NCI-H2107 treated with DMSO at 0.1 percent for 48 hours (cell line): ENCODE measurements at regions not wholly inside any gene's neighbourhood (a gene's known extent, or its start where the extent isn't known, plus 50 kb on each side); places are given as distances from the start of the nearest gene placed in this dataset.

Source experiments
- DNase-seq: peaks from one replicate; lab custom pipeline; 2025; ENCODE audit not compliant: unreplicated experiment; lab: John Stamatoyannopoulos, UW

DNA sequence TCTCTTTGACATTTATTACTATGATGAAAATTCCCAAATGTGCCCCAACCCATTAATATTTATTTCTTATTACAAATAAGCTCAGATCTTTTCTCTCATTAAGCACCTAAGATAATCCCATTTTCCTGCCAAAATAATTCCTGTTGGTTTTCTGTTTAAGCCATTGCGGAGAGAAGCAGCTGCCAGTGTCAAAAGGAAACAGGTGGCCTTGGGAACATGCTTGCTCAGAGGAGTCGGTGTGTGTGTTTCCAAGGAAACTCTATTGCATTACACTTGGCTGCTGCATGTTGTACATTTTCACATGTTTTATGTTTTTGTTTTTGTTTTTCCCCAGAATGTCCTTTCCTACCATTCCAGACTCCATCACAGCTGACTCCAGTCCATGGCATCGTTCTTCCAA, 56.4 kb downstream of the CD24 start:
- DNase-seq, result peak; percentile 16

DNA sequence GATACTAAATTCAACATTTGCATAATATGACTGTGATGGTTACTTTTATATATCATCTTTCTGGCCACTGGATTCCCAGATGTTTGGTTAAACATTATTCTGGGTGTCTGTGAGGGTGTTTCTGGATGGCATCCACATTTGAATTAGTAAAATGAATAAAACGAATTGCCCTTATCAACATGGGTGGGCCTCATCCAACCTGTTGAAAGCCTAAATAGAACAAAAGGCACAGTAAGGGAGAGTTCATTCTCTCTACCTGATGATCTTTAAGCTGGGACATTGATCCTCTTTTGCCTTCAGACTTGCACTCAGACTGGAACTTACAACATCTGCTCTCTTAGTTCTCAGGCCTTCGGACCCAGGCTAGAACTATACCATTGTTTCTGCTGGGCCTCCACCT, 57.6 kb downstream of the CD24 start:
- DNase-seq, result no peak

DNA sequence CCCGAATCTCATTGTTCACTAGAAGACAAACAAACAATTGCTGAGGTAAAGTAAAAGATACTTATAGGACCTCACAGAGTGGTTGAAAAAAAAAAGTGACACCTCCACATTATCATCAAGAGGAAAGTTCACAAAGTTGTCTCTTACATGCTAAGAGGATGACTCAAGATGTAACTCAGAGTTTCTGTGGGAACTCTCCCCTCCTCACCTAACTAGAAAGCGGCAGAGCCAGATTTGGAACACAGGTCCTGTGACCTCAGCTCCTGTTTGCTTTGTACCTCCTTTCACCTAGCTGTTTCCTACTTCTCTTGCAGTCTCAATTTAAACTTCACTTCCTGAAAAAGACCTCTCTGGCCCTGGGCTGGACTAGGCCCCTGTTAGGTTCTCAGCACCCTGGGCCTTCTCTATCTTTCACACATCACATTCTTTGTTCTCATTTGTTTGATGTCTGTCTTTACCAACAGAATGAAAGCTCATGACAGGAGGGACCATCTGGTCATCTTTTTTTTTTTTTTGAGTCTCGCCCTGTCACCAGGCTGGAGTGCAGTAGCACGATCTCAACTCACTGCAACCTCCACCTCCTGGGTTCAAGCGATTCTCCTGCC, 60.8 kb downstream of the CD24 start:
- peak; percentile 32 for DNase-seq

DNA sequence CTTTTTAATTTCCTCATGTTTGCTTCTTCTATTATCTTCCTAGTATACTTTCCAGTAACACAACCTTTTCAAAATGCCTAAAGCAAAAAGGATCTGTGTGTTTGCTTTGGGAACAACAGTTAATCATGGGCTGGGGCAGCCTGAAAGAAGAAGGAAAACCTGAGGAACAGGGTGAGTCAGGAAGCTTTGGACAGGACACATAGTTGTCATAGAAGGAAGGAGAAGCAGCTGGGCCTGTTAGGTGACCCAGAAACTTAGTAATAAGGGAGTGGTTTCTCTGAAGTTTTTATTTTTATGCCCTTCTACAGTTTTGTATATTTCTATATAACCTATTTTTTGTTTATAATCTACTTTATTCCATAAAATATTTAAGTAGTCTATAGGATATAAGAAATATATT, 61.4 kb downstream of the CD24 start:
- no peak for DNase-seq

DNA sequence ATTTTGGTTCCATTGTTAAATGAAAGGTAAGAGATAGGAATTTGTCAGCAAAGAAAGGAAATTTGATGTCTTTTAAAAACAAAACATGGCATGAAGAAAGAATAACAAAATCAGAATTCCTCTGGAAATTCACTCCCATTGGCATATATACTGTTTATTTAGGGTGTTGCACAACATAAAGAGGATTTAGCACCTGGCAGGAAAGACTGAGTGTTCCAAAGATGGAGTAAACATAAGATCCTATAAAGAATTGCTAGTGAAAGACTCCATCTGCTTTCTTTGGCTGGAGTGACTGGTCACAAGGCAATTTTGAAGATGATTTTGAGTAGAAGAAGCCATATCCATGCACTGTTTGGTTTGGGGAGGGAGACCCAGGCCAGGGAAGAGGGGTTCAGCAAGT, 62.4 kb downstream of the CD24 start:
- no peak for DNase-seq

DNA sequence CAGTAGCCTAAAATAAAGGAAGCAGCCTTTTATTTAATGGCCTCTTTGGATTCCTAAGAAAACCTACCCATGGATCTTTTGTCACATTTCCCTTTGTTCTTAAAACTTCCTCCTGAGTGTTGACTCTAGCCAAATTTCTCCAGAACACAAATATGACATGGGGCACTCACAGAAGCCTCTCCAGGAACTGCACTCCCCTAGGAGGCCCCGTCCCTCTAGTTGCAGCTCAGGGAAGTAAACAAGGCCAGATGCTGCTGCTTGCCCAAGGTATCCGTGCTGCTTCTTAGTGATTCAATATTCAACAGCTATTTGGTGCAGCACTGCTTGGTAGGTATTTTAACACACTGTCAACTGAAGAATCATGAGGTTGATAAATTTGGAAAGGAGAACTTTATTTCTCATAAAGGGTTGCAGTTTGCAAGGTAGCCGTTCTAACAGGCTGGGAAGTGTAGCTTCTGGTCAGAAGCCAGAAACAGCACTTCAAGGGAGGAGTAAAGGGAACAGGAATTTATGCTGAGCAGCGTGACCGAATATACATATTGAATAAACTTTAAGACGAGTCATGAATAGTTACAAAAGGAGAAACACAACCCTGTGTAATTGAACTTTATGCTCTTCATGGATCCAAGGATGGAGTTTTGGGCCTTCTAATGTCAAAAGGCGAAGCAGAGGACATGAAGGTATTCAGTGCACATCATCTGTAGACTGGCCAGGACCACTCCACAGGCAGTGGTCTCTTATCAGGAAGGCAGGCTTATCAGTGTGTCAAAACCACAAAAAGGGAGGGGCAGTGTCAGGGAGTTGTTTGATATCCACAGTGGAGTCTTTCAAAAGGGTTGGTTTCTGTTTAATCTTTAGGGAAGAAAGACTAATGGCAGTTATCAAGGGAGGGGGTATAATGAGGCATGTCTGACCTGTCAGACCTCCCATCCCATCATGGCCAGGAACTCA, 63.3 kb downstream of the CD24 start:
- peak; percentile 41 for DNase-seq

DNA sequence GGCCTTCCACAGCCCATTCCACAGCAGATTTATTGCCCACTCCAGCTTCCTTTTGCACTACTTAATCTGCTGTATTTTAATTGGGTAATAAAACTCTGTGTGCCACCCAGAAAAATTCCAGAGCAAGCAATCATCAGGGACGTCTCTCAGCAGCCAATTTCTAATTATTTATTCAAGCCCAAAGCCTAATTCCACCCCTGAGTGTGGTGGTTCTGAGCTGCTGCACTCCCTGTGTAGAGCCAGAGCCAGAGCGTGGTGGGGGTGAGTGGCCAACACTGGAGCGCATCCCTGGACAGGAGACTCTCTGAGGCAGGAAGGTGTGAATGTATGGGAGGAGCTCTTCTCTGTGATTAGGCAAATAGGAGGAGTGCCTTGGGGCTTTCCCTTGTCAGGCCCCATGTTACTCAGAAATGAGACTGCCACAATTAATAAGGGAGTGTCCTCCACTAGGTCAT, 66.1 kb downstream of the CD24 start:
- DNase-seq, result no peak

DNA sequence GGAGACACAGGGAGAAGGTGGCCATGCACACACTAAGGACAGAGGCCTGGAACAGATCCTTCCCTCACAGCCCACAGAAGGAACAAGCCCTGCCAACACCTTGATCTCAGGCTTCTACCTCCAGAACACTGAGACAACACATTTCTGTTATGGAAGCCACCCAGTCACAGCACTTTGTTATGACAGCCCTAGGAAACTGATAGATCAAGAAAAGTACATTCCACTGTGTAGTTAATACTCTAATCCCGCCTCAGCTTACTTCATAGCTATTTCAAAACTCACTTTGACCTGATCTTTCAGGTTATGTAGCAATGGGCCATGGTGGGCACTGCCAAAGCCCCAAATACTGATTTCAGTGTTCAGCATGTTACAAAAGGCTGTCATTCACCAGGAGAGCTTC, 66.8 kb downstream of the CD24 start:
- no peak for DNase-seq

DNA sequence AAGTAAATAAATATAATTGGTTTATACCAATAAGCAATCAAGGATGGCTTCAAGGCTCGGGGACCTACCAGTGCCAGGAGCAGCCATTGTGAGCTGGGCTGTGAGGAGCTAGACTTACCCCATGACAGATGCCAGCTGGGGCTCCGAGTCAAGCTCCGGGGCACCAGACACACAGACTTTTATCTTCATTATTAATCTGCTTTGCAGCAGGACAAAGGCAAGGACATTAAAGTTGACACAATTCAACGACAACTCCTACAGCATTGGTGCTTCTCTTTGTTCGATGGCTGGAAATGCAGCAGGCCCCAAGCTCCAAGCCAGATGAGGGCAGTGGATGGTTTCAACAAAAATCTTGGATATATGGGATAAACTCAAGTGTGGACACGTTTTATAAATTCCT, 68.3 kb downstream of the CD24 start:
- no peak for DNase-seq

DNA sequence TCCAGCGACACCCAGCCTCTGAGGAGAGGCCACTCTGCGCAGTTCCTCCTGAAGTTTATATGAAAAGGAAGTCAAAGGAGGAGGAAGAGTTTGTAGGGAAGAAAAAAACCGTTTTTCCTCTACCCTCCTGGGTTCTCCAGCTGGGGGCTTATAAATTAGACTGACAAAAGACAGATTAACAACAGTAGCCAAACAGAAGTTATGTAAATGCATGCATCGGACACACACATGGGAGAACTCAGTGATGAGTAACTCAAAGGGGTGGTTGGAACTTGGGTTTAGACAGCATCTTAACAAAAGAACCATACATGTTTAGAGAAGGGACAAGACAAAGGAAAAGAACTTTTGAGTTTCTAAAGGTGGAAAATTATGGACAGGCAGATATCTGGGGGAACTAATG, 71.2 kb downstream of the CD24 start:
- no peak for DNase-seq

DNA sequence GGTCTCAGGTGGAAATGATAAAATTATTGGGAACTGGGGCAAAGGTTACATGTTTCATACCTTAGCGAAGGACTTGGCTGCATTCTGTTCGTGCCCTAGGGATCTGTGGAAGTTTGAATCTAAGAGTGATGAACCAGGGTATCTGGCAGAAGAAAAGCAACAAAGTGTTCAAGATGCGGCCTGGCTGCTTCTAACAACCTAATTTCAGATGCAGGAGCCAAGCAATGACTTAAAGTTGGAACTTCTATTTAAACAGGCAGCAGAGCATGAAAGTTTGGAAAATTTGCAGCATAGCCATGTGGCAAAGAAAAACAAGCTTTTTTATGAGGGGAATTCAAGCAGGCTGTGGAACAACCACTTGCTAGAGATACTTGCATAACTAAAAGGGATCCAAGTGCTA, 73.5 kb downstream of the CD24 start:
- no peak for DNase-seq

DNA sequence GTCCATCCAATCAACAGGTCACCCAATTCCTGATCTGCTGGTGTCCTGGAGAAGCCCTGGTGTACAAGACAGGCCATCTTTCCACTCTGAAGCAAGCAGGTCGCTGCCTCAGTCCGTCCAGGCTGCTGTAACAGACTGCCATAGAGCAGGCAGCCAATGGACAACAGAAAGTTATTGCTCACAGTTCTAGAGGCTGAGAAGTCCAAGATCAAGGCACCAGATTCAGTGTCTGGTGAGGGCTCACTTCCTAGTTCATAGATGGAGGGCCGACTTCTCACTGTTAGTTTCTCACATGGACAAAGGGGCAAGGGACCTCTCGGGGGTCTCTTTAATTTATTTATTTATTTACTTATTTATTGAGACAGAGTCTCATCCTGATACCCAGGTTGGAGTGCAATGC, 74.8 kb downstream of the CD24 start:
- no peak for DNase-seq

DNA sequence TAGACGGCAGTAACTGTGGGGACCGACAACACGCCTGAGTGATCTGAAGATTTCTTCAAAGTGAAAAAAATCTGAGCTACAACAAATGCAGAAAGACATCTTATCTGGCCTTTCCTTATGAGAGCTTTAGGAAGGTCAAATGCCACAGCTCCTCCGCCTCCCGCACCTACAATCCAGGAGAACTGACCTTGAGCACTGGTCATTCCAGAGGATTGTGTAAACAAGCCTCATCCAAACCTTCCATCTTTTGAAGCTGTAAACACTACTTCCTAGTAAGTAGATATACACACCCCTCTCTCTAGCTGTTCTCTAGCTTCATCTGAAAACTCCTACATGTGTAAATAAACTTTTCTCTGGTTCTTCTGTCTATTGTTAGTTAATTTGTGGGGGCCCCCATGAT, 76.9 kb downstream of the CD24 start:
- no peak for DNase-seq

DNA sequence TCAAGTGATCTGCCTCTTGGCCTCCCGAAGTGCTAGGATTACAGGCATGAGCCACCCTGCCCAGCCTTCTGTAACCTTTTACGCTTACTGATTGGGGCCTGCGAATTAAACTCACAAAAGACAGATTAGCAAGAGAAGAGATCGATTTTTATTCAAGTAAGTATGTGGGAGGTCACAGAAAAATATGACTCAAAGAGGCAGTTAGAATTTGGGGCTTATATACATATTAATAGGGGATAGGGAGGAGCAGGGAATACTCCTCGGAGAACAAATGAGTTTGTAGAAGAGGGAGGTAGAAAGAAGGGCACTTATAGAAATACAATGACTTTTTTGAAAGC, 78.9 kb downstream of the CD24 start:
- DNase-seq, result no peak

DNA sequence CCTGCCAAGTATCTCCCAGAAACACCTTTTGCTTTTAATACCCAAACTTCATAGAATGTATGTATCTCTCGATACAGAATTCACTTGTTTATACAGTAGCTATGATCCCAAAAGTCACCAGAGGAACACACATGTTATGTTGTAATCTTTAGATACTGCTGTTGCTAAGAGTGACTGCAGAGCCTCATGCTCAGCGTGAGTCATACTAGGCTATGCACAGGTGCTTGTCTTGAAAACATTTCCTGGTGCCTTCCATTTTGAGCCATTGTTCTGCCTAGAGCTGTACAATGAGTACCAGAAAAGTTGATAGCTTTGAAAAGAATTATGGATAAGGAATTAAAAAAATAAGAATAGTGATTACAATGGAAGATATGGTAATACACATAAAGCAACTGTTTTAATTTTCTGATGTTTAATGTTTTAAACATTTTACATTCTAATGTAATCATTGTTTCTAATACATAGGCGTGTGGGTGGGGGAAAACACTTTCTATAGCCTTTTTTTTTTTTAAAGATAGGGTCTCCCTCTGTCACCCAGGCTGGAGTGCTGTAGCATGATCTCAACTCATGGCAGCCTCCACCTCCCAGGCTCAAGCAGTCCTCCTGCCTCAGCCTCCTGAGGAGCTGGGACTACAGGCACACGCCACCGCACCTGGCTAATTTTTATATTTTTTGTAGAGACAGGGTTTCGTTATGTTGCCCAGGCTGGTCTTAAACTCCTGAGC, 79.4 kb downstream of the CD24 start:
- DNase-seq, result no peak

DNA sequence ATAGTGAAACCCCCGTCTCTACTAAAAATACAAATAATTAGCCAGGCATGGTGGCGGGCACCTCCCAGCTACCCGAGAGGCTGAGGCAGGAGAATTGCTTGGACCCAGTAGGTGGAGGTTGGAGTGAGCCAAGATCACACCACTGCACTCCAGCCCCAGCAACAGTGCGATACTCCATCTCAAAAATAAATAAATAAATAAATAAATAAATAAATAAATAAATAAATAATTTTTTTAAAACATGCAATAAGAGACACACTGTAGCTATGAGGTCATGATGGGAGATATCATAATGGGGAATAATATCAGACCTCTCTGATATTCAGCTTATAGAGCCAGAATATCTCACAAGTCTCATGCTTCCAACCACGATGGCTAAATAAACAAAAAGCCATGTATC, 82.3 kb downstream of the CD24 start:
- no peak for DNase-seq

DNA sequence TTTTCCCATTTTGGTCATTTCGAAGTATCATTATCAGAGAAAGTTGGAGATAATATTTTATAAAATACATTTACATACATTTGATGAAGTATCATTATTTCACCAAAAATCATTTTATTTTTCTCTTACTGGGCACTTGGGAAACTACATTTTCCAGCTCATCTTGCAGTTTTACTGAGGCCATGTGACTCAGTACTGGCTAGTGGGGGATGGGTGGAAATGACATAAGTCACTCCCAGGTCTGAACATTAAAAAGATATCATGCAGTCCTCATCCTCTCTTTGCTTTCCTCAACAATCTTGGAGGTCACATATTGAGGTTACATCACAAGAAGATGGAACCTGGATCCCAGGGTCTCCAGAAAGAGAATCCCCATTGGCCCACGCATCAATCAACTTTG, 84.1 kb downstream of the CD24 start:
- no peak for DNase-seq

DNA sequence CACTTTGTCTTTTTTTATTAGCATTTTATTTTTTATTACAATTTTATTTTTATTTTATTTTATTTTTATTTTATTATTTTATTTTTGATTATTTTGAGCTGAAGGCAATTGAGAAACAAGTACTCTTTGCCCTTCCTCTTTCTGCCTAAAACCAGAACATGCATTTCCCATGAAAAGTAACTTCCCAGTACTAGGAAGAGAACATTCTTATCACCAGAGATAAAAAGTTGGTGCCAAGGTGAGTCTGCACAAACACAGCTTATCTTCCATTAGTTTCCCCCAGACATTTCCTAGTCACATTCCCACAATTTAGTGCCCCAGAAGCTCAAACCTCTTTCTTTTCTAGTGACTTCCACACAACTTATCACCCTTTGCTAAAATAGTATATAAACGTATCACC, 84.8 kb downstream of the CD24 start:
- no peak for DNase-seq

DNA sequence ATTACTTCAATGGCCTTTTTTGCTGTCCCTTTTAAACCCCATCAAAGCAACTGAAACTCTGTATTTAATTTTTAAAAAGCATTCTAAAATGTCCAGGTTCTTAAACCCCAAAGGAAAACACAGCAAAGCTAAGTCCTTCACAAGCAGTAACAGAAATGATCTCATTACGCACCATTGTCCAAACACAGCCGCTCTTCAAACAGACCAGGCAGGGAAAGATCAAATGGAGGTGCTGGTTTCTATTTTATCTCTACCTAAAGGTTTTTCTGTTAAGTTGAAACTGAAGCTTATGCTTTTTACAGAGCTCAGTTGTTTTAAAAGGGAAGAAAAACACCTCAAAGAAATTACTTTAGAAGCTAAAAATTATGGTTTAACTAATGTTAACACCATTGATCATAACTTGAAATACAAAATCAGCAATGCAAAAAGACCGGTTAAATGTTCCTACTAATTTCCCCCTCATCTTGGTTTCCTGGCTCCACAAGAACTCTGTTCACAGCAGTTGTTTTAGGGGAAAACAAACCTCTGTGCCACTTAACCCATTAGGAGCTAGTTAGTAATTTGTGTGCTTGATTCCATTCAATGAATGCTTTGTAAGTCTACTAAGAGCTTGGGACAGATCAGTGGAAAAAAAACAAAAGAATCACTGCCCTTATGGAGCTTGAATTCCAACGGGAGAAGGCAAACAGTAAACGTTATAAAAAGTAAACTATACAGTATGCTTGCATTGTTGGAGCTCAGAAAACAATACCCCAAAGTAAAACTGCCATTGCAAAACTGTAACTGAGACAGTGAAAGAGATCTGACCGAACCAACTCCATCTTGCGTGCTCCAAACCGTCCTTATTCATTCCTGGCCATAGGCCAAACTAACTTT, 87.4 kb downstream of the CD24 start:
- peak; percentile 66 for DNase-seq

DNA sequence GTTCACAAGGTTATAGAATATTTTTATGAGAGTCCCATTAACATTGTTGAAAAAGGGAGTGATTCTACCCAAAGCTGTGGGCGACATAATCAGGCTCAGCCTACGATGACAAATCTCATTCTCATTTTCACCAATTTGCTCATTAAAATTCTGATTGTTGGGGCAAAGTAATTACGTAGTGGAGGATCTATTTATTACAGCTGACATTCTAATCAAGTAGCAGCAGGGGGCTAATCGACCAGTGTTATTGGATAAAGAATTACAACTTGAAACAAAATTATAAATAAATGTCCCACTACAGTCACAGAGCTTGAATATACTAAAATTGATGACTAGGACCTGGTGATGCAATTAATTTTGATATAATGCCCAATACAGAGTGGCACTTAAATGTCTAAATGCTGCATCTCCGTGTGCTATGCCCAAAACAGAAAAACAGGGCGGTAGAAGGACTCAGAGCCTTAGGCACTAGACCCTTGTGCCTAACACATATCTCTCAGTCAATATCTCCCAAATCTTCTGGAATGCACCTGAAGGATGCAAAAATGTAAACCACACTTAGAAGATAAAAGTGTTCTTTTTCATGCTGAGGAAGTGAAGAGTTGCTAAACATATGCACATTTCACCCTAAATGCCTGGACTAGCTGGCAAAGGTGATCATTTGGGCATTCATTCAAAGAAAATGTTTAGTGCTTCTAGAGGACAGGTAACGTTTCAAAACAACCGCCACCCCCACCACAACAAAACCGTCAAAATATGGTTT, 88.3 kb downstream of the CD24 start:
- no peak for DNase-seq
